Neural progenitor cell (in vitro differentiated cells): ENCODE measurements at regions not wholly inside any gene's neighbourhood (a gene's known extent, or its start where the extent isn't known, plus 50 kb on each side); places are given as distances from the start of the nearest gene placed in this dataset.

Experiments
- CTCF ChIP-seq: fragments of 200-600 bp; sonication (generic); IDR thresholded peaks from 2 replicates; pipeline ENCODE4 v1.5.1; 2017; ENCODE audit warnings: antibody characterized with exemption, mild to moderate bottlenecking
- EZH2 ChIP-seq: fragments of 200-600 bp; sonication (generic); IDR thresholded peaks from 2 replicates; pipeline ENCODE4 v1.6.1; 2017; ENCODE audit warnings: antibody characterized with exemption, mild to moderate bottlenecking, moderate library complexity

- no peak for TF ChIP-seq EZH2
- no peak for TF ChIP-seq CTCF
These were observed 243.5 kb upstream of the LMO3 start for GRCh38 chr12:16849473-16849872.
